Activated CD8-positive, alpha-beta memory T cell treated with anti-CD3 and anti-CD28 coated beads, Interleukin-2, amount 50 U/mL, for 48 hours (primary cell): ENCODE measurements at regions not wholly inside any gene's neighbourhood (a gene's known extent, or its start where the extent isn't known, plus 50 kb on each side); places are given as distances from the start of the nearest gene placed in this dataset.
"Not testable (repeated sequence)": the region's sequence is repeated elsewhere in the genome, so short reads cannot be mapped to it uniquely, and the experiment has no call there.

Source experiments
- DNase-seq: peaks from one replicate; pipeline ENCODE4 v3.0.0-alpha.2; 2020

GRCh38 chr10:111612273-111612672, 535.4 kb downstream of the ADRA2A start:
- DNase-seq, result no peak

GRCh38 chr10:111634191-111634590, 549.4 kb downstream of the GPAM start:
- no peak for DNase-seq

- DNase-seq, result no peak
Observed at GRCh38 chr10:111646021-111646420, 537.5 kb downstream of the GPAM start.

GRCh38 chr10:111648046-111648445, 535.5 kb downstream of the GPAM start:
- DNase-seq, result no peak

GRCh38 chr10:111649080-111649479, 534.5 kb downstream of the GPAM start:
- not testable (repeated sequence) for DNase-seq

- no peak for DNase-seq
Observed at GRCh38 chr10:111650088-111650487, 533.5 kb downstream of the GPAM start.

- no peak for DNase-seq
Observed at GRCh38 chr10:111656066-111656465, 527.5 kb downstream of the GPAM start.

- no peak for DNase-seq
Observed at GRCh38 chr10:111677759-111678158, 505.8 kb downstream of the GPAM start.

GRCh38 chr10:111686796-111687195, 496.8 kb downstream of the GPAM start:
- no peak for DNase-seq

GRCh38 chr10:111698711-111699110, 484.9 kb downstream of the GPAM start:
- no peak for DNase-seq

GRCh38 chr10:111703986-111704385, 479.6 kb downstream of the GPAM start:
- no peak for DNase-seq

- DNase-seq, result no peak
Observed at GRCh38 chr10:111705021-111705420, 478.5 kb downstream of the GPAM start.

GRCh38 chr10:111706331-111706730, 477.2 kb downstream of the GPAM start:
- DNase-seq, result no peak

- no peak for DNase-seq
Observed at GRCh38 chr10:111707076-111707475, 476.5 kb downstream of the GPAM start.

GRCh38 chr10:111709603-111710002, 474.0 kb downstream of the GPAM start:
- no peak for DNase-seq

GRCh38 chr10:111716032-111716431, 467.5 kb downstream of the GPAM start:
- DNase-seq, result no peak

- no peak for DNase-seq
Observed at GRCh38 chr10:111724121-111724520, 459.4 kb downstream of the GPAM start.

GRCh38 chr10:111725050-111725449, 458.5 kb downstream of the GPAM start:
- no peak for DNase-seq

GRCh38 chr10:111732166-111732785, 451.3 kb downstream of the GPAM start:
- no peak for DNase-seq

GRCh38 chr10:111739125-111739873, 444.3 kb downstream of the GPAM start:
- no peak for DNase-seq

GRCh38 chr10:111739874-111740139, 443.8 kb downstream of the GPAM start:
- no peak for DNase-seq

GRCh38 chr10:111745982-111746381, 437.6 kb downstream of the GPAM start:
- no peak for DNase-seq

GRCh38 chr10:111747751-111748150, 435.8 kb downstream of the GPAM start:
- DNase-seq, result no peak

GRCh38 chr10:111748184-111748583, 435.4 kb downstream of the GPAM start:
- no peak for DNase-seq
